ENCODE measurements at regions not wholly inside any gene's neighbourhood (a gene's known extent, or its start where the extent isn't known, plus 50 kb on each side); places are given as distances from the start of the nearest gene placed in this dataset.

GRCh38 chr7:142321391-142321790, 63.5 kb upstream of the PRSS58 start:
- H3K27me3 ChIP-seq (ENCODE audit: control insufficient read depth in 2 of 2, insufficient read depth in 2 of 2, low read length in 2 of 2): no peaks in the 10 kb centered on the region

DNA sequence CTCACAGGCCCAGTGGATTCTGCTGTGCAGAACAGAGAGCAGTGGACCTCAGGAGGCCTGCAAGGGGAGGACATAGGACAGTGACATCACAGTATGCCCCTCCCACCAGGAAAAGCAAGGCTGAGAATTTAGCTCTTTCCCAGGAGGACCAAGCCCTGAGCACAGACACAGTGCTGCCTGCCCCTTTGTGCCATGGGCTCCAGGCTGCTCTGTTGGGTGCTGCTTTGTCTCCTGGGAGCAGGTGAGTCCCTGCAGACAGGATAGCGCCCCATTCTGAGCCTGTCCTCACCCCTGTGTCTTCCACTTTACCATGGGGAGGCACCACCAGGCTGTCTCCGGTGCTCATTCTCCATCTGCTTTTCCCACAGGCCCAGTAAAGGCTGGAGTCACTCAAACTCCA, 63.0 kb upstream of the PRSS58 start:
- H3K36me3 ChIP-seq (ENCODE audit: control insufficient read depth in 2 of 2, insufficient read depth in 2 of 2, low read length in 2 of 2): no peaks in the 10 kb centered on the region
- no peaks in the 10 kb centered on the region for H3K4me1 ChIP-seq (ENCODE audit: control insufficient read depth in 2 of 2, insufficient read depth in 2 of 2, low read length in 2 of 2)
- H3K9ac ChIP-seq (ENCODE audit: low read depth in 1 of 2, low read length in 2 of 2): no peak overlapping the region
- no peak overlapping the region for H3K4me3 ChIP-seq (ENCODE audit: low read length in 2 of 2)
- H3K9me3 ChIP-seq (ENCODE audit: control insufficient read depth in 2 of 2, low read length in 2 of 2): no peaks in the 10 kb centered on the region
- H3K27me3 ChIP-seq (ENCODE audit: control insufficient read depth in 2 of 2, insufficient read depth in 2 of 2, low read length in 2 of 2): no peaks in the 10 kb centered on the region
- H3K27ac ChIP-seq (ENCODE audit: low read depth in 2 of 2, low read length in 2 of 2): no peak overlapping the region

More at GRCh38 chr7:142321391-142321790, 63.5 kb upstream of the PRSS58 start:
- no peaks in the 10 kb centered on the region for H3K36me3 ChIP-seq (ENCODE audit: control insufficient read depth in 2 of 2, insufficient read depth in 2 of 2, low read length in 2 of 2)
- no peak overlapping the region for H3K4me3 ChIP-seq (ENCODE audit: low read length in 2 of 2)
- no peaks in the 10 kb centered on the region for H3K4me1 ChIP-seq (ENCODE audit: control insufficient read depth in 2 of 2, insufficient read depth in 2 of 2, low read length in 2 of 2)
- no peaks in the 10 kb centered on the region for H3K9me3 ChIP-seq (ENCODE audit: control insufficient read depth in 2 of 2, low read length in 2 of 2)
- no peak overlapping the region for H3K27ac ChIP-seq (ENCODE audit: low read depth in 2 of 2, low read length in 2 of 2)
- H3K9ac ChIP-seq (ENCODE audit: low read depth in 1 of 2, low read length in 2 of 2): no peak overlapping the region

GRCh38 chr7:142319970-142320369, 62.1 kb upstream of the PRSS58 start:
- H3K4me1 ChIP-seq (ENCODE audit: control insufficient read depth in 2 of 2, insufficient read depth in 2 of 2, low read length in 2 of 2): no peaks in the 10 kb centered on the region
- H3K9me3 ChIP-seq (ENCODE audit: control insufficient read depth in 2 of 2, low read length in 2 of 2): no peaks in the 10 kb centered on the region
- no peaks in the 10 kb centered on the region for H3K36me3 ChIP-seq (ENCODE audit: control insufficient read depth in 2 of 2, insufficient read depth in 2 of 2, low read length in 2 of 2)
- H3K27ac ChIP-seq (ENCODE audit: low read depth in 2 of 2, low read length in 2 of 2): no peak overlapping the region
- no peak overlapping the region for H3K4me3 ChIP-seq (ENCODE audit: low read length in 2 of 2)
- H3K27me3 ChIP-seq (ENCODE audit: control insufficient read depth in 2 of 2, insufficient read depth in 2 of 2, low read length in 2 of 2): no peaks in the 10 kb centered on the region
- no peak overlapping the region for H3K9ac ChIP-seq (ENCODE audit: low read depth in 1 of 2, low read length in 2 of 2)

GRCh38 chr7:142314281-142314680, 56.4 kb upstream of the PRSS58 start:
- Histone ChIP-seq H3K27me3 (ENCODE audit: control insufficient read depth in 2 of 2, insufficient read depth in 2 of 2, low read length in 2 of 2) (peaks cover 3 to 4% of the 10 kb centered on the region in 2 donors), H3K9ac (ENCODE audit: low read depth in 1 of 2, low read length in 2 of 2) (no peak overlapping the region), H3K4me3 (ENCODE audit: low read length in 2 of 2) (no peak overlapping the region), H3K9me3 (ENCODE audit: control insufficient read depth in 2 of 2, low read length in 2 of 2) (no peaks in the 10 kb centered on the region), H3K27ac (ENCODE audit: low read depth in 2 of 2, low read length in 2 of 2) (no peak overlapping the region), H3K4me1 (ENCODE audit: control insufficient read depth in 2 of 2, insufficient read depth in 2 of 2, low read length in 2 of 2) (no peaks in the 10 kb centered on the region), H3K36me3 (ENCODE audit: control insufficient read depth in 2 of 2, insufficient read depth in 2 of 2, low read length in 2 of 2) (no peaks in the 10 kb centered on the region)

DNA sequence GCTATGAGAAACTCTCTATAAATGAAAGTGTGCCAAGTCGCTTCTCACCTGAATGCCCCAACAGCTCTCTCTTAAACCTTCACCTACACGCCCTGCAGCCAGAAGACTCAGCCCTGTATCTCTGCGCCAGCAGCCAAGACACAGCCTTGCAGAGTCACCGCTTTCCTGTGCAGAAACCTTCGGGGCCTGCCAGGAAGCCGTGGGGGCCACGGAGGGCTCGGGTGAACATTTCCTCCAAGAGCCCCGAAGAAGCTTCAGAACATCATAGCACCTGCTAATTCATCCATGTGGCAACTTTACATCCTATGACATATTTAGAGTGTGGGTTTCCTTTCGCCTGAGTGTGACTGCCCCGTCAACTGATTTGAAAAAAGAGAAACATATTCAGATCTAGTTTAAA, 55.7 kb upstream of the PRSS58 start:
- Histone ChIP-seq H3K27me3 (ENCODE audit: control insufficient read depth in 2 of 2, insufficient read depth in 2 of 2, low read length in 2 of 2) (peaks cover 3 to 4% of the 10 kb centered on the region in 2 donors), H3K4me3 (ENCODE audit: low read length in 2 of 2) (no peak overlapping the region), H3K27ac (ENCODE audit: low read depth in 2 of 2, low read length in 2 of 2) (no peak overlapping the region), H3K9ac (ENCODE audit: low read depth in 1 of 2, low read length in 2 of 2) (no peak overlapping the region), H3K36me3 (ENCODE audit: control insufficient read depth in 2 of 2, insufficient read depth in 2 of 2, low read length in 2 of 2) (no peaks in the 10 kb centered on the region), H3K4me1 (ENCODE audit: control insufficient read depth in 2 of 2, insufficient read depth in 2 of 2, low read length in 2 of 2) (no peaks in the 10 kb centered on the region), H3K9me3 (ENCODE audit: control insufficient read depth in 2 of 2, low read length in 2 of 2) (no peaks in the 10 kb centered on the region)

GRCh38 chr7:142311876-142312275, 54.0 kb upstream of the PRSS58 start:
- no peak overlapping the region for H3K27ac ChIP-seq (ENCODE audit: low read depth in 2 of 2, low read length in 2 of 2)
- H3K9me3 ChIP-seq (ENCODE audit: control insufficient read depth in 2 of 2, low read length in 2 of 2): no peaks in the 10 kb centered on the region
- no peaks in the 10 kb centered on the region for H3K4me1 ChIP-seq (ENCODE audit: control insufficient read depth in 2 of 2, insufficient read depth in 2 of 2, low read length in 2 of 2)
- no peak overlapping the region for H3K4me3 ChIP-seq (ENCODE audit: low read length in 2 of 2)
- no peak overlapping the region for H3K9ac ChIP-seq (ENCODE audit: low read depth in 1 of 2, low read length in 2 of 2)
- H3K36me3 ChIP-seq (ENCODE audit: control insufficient read depth in 2 of 2, insufficient read depth in 2 of 2, low read length in 2 of 2): no peaks in the 10 kb centered on the region
- H3K27me3 ChIP-seq (ENCODE audit: control insufficient read depth in 2 of 2, insufficient read depth in 2 of 2, low read length in 2 of 2): peaks cover 3 to 4% of the 10 kb centered on the region in 2 donors

- Histone ChIP-seq H3K27ac (ENCODE audit: low read depth in 2 of 2, low read length in 2 of 2) (no peak overlapping the region), H3K4me3 (ENCODE audit: low read length in 2 of 2) (no peak overlapping the region), H3K27me3 (ENCODE audit: control insufficient read depth in 2 of 2, insufficient read depth in 2 of 2, low read length in 2 of 2) (peaks cover 4% of the 10 kb centered on the region in 2 donors), H3K4me1 (ENCODE audit: control insufficient read depth in 2 of 2, insufficient read depth in 2 of 2, low read length in 2 of 2) (no peaks in the 10 kb centered on the region), H3K9ac (ENCODE audit: low read depth in 1 of 2, low read length in 2 of 2) (no peak overlapping the region), H3K36me3 (ENCODE audit: control insufficient read depth in 2 of 2, insufficient read depth in 2 of 2, low read length in 2 of 2) (no peaks in the 10 kb centered on the region), H3K9me3 (ENCODE audit: control insufficient read depth in 2 of 2, low read length in 2 of 2) (no peaks in the 10 kb centered on the region)
These were observed 51.1 kb upstream of the PRSS58 start for GRCh38 chr7:142308918-142309317.

GRCh38 chr7:142308326-142308725, 50.5 kb upstream of the PRSS58 start:
- Histone ChIP-seq H3K9me3 (ENCODE audit: control insufficient read depth in 2 of 2, low read length in 2 of 2) (no peaks in the 10 kb centered on the region), H3K27ac (ENCODE audit: low read depth in 2 of 2, low read length in 2 of 2) (no peak overlapping the region), H3K27me3 (ENCODE audit: control insufficient read depth in 2 of 2, insufficient read depth in 2 of 2, low read length in 2 of 2) (peaks cover 4 to 6% of the 10 kb centered on the region in 2 donors), H3K9ac (ENCODE audit: low read depth in 1 of 2, low read length in 2 of 2) (no peak overlapping the region), H3K36me3 (ENCODE audit: control insufficient read depth in 2 of 2, insufficient read depth in 2 of 2, low read length in 2 of 2) (no peaks in the 10 kb centered on the region), H3K4me3 (ENCODE audit: low read length in 2 of 2) (no peak overlapping the region), H3K4me1 (ENCODE audit: control insufficient read depth in 2 of 2, insufficient read depth in 2 of 2, low read length in 2 of 2) (no peaks in the 10 kb centered on the region)
